Common myeloid progenitor, CD34-positive (primary cell): ENCODE measurements at regions not wholly inside any gene's neighbourhood (a gene's known extent, or its start where the extent isn't known, plus 50 kb on each side); places are given as distances from the start of the nearest gene placed in this dataset.
A peak's percentile ranks its signal among the peaks of the same experiment; 100 is the strongest.

Experiments
- CTCF ChIA-PET: fragments of 350-600 bp; sonication (Branson Sonifier 250); formaldehyde crosslinking; loops from one replicate; lab custom pipeline; 2021; ENCODE audit warnings: antibody characterized with exemption; lab: Charles Lee
- POLR2A ChIA-PET: fragments of 350-600 bp; sonication (Branson Sonifier 250); formaldehyde crosslinking; loops from one replicate; lab custom pipeline; 2021; ENCODE audit warnings: antibody characterized with exemption; lab: Charles Lee
- DNase-seq, 3 donors: peaks; one replicate each; pipeline versions ENCODE4 v3.0.0 to v3.0.0-alpha.2; 2013
- H3K27ac ChIP-seq, 2 experiments: 1 replicate in 1 of 2; 2 replicates in 1 of 2; pipeline ENCODE4 v1.7.0; 2013; ENCODE audit warnings: inconsistent platforms in 2 of 2, low read length in 2 of 2, mild to moderate bottlenecking in 2 of 2, low read depth in 1 of 2, moderate library complexity in 1 of 2; ENCODE audit not compliant: severe bottlenecking in 2 of 2, insufficient read depth in 1 of 2, poor library complexity in 1 of 2
- H3K27me3 ChIP-seq, 5 experiments: replicated peaks in 2 of 5; 1 replicate in 3 of 5; 2 replicates in 2 of 5; pipeline versions ENCODE4 v1.6.1 to v1.7.0; 2013; ENCODE audit warnings: low read length in 4 of 5, mild to moderate bottlenecking in 2 of 5, moderate library complexity in 2 of 5, inconsistent platforms in 1 of 5; ENCODE audit not compliant: insufficient read depth in 5 of 5, control insufficient read depth in 4 of 5
- H3K36me3 ChIP-seq, 4 experiments: 1 replicate in 2 of 4; 2 replicates in 2 of 4; pipeline versions ENCODE4 v1.6.1 to v1.7.0; 2013; ENCODE audit warnings: low read length in 3 of 4, control low read depth in 1 of 4, mild to moderate bottlenecking in 1 of 4; ENCODE audit not compliant: control insufficient read depth in 4 of 4, insufficient read depth in 4 of 4
- H3K4me1 ChIP-seq, 4 experiments: 1 replicate in 3 of 4; 2 replicates in 1 of 4; pipeline versions ENCODE4 v1.6.1 to v1.7.1; 2013; ENCODE audit warnings: low read length in 3 of 4, mild to moderate bottlenecking in 3 of 4, control low read depth in 1 of 4, inconsistent platforms in 1 of 4, moderate library complexity in 1 of 4; ENCODE audit not compliant: control insufficient read depth in 4 of 4, insufficient read depth in 4 of 4; ENCODE audit errors: control extremely low read depth in 1 of 4
- H3K4me3 ChIP-seq, 7 experiments: 1 replicate in 4 of 7; 2 replicates in 3 of 7; pipeline versions ENCODE4 v1.5.1 to v1.7.0; 2013; ENCODE audit warnings: mild to moderate bottlenecking in 7 of 7, low read length in 6 of 7, moderate library complexity in 6 of 7, inconsistent platforms in 2 of 7, low read depth in 2 of 7, control low read depth in 1 of 7; ENCODE audit not compliant: insufficient read depth in 4 of 7, control insufficient read depth in 1 of 7; ENCODE audit errors: extremely low read depth in 1 of 7
- H3K9me3 ChIP-seq, 5 experiments: 1 replicate in 4 of 5; 2 replicates in 1 of 5; pipeline versions ENCODE4 v1.6.1 to v1.7.1; 2013; ENCODE audit warnings: low read length in 4 of 5, mild to moderate bottlenecking in 2 of 5, inconsistent platforms in 1 of 5, low read depth in 1 of 5, moderate library complexity in 1 of 5; ENCODE audit not compliant: control insufficient read depth in 4 of 5, insufficient read depth in 2 of 5; ENCODE audit errors: control extremely low read depth in 1 of 5
- WGBS: methylation state at CpG from one replicate; pipeline ENCODE4 v1.1.5; 2013; ENCODE audit not compliant: insufficient coverage; 5-methylcytosine and 5-hydroxymethylcytosine counted together

- POLR2A ChIA-PET = no interaction called here
Observed at GRCh38 chr2:126368758-126369157, 287.2 kb upstream of the GYPC start.

GRCh38 chr2:126370201-126370600 lies 285.8 kb upstream of the GYPC start:
- ChIA-PET CTCF (interaction anchor here (0.6 kb wide), 2 partner anchors 14 to 163 kb away, joined by 3 read pairs; no protein-coding TSS in a partner anchor), POLR2A (no interaction called here)
- Histone ChIP-seq H3K9me3 (no peaks in the 10 kb centered on the region), H3K36me3 (no peaks in the 10 kb centered on the region), H3K27me3 (peaks cover 0 to 2% (median 0%) of the 10 kb centered on the region in 5 experiments), H3K4me1 (peaks cover 0 to 9% (median 6%) of the 10 kb centered on the region in 4 experiments), H3K27ac (no peak overlapping the region), H3K4me3 (no peak overlapping the region)
- no peak for DNase-seq
- 100% methylated on average over 1 of the region's 2 CpGs for WGBS

More at GRCh38 chr2:126368758-126369157, 287.2 kb upstream of the GYPC start:
- H3K4me3 ChIP-seq = no peak overlapping the region
- no peak overlapping the region for H3K27ac ChIP-seq
- 0% methylated on average over 1 of the region's 2 CpGs for WGBS
- CTCF ChIA-PET = no interaction called here
- no peaks in the 10 kb centered on the region for H3K36me3 ChIP-seq
- peak in 2 of 3 donors; percentile 12 to 60 for DNase-seq
- peaks cover 0 to 2% (median 0%) of the 10 kb centered on the region in 5 experiments for H3K27me3 ChIP-seq
- no peaks in the 10 kb centered on the region for H3K9me3 ChIP-seq
- H3K4me1 ChIP-seq = peaks cover 0 to 9% (median 6%) of the 10 kb centered on the region in 4 experiments

GRCh38 chr2:126372406-126372805 lies 283.6 kb upstream of the GYPC start:
- no peaks in the 10 kb centered on the region for H3K9me3 ChIP-seq
- no peak for DNase-seq
- no peaks in the 10 kb centered on the region for H3K36me3 ChIP-seq
- H3K4me3 ChIP-seq = no peak overlapping the region
- no peak overlapping the region for H3K27ac ChIP-seq
- H3K27me3 ChIP-seq = no peaks in the 10 kb centered on the region
- H3K4me1 ChIP-seq = peaks cover 0 to 9% (median 6%) of the 10 kb centered on the region in 4 experiments
- ChIA-PET CTCF (no interaction called here), POLR2A (no interaction called here)
- WGBS = 98% methylated on average over 4 of the region's 4 CpGs

- no peak overlapping the region for H3K27ac ChIP-seq
- peaks cover 0 to 2% (median 0%) of the 10 kb centered on the region in 5 experiments for H3K27me3 ChIP-seq
- no peak overlapping the region for H3K4me3 ChIP-seq
- WGBS = no CpG with 5 or more reads among the region's 1 CpG
- CTCF ChIA-PET = no interaction called here
- H3K4me1 ChIP-seq = no peaks in the 10 kb centered on the region
- no peaks in the 10 kb centered on the region for H3K9me3 ChIP-seq
- H3K36me3 ChIP-seq = no peaks in the 10 kb centered on the region
- POLR2A ChIA-PET = no interaction called here
- no peak for DNase-seq
Observed at GRCh38 chr2:126378176-126378575, 277.8 kb upstream of the GYPC start.

GRCh38 chr2:126381091-126381490 lies 274.9 kb upstream of the GYPC start:
- Histone ChIP-seq H3K27ac (no peak overlapping the region), H3K4me1 (no peaks in the 10 kb centered on the region), H3K9me3 (no peaks in the 10 kb centered on the region), H3K36me3 (no peaks in the 10 kb centered on the region), H3K27me3 (peaks cover 0 to 2% (median 0%) of the 10 kb centered on the region in 5 experiments), H3K4me3 (no peak overlapping the region)
- 90% methylated on average over 7 of the region's 8 CpGs for WGBS
- DNase-seq = no peak
- ChIA-PET CTCF (interaction anchor here (1.5 kb wide), 1 partner anchor 22 kb away, joined by 3 read pairs; no protein-coding TSS in a partner anchor), POLR2A (no interaction called here)

GRCh38 chr2:126382998-126383397 lies 273.0 kb upstream of the GYPC start:
- Histone ChIP-seq H3K27me3 (peaks cover 0 to 2% (median 0%) of the 10 kb centered on the region in 5 experiments), H3K4me1 (no peaks in the 10 kb centered on the region), H3K9me3 (peaks cover 0 to 2% (median under 1%) of the 10 kb centered on the region in 5 experiments), H3K4me3 (no peak overlapping the region), H3K36me3 (no peaks in the 10 kb centered on the region), H3K27ac (no peak overlapping the region)
- ChIA-PET CTCF (no interaction called here), POLR2A (no interaction called here)
- WGBS = 71% methylated on average over 3 of the region's 5 CpGs
- DNase-seq = no peak

- H3K27me3 ChIP-seq = peaks cover 0 to 2% (median 0%) of the 10 kb centered on the region in 5 experiments
- H3K9me3 ChIP-seq = peaks cover 0 to 3% (median 2%) of the 10 kb centered on the region in 5 experiments
- POLR2A ChIA-PET = no interaction called here
- CTCF ChIA-PET = no interaction called here
- no peak for DNase-seq
- no peaks in the 10 kb centered on the region for H3K36me3 ChIP-seq
- no peak overlapping the region for H3K4me3 ChIP-seq
- no peak overlapping the region for H3K27ac ChIP-seq
- H3K4me1 ChIP-seq = no peaks in the 10 kb centered on the region
Observed at GRCh38 chr2:126383800-126384199, 272.2 kb upstream of the GYPC start.
